Activated CD4-positive, alpha-beta T cell treated with anti-CD3 and anti-CD28 coated beads, Interleukin-2, amount 10 ng/mL, durations not matched to agents 7 days and 5 days (primary cell): ENCODE measurements at regions not wholly inside any gene's neighbourhood (a gene's known extent, or its start where the extent isn't known, plus 50 kb on each side); places are given as distances from the start of the nearest gene placed in this dataset.

Experiments used
- CTCF ChIA-PET: fragments of 350-600 bp; sonication (Branson Sonifier 250); formaldehyde crosslinking; loops from one replicate; lab custom pipeline; 2021; ENCODE audit warnings: antibody characterized with exemption; lab: Charles Lee
- POLR2A ChIA-PET: fragments of 350-600 bp; sonication (Branson Sonifier 250); formaldehyde crosslinking; loops from one replicate; lab custom pipeline; 2021; ENCODE audit warnings: antibody characterized with exemption; lab: Charles Lee
- DNase-seq: peaks from one replicate; pipeline ENCODE4 v3.0.0-alpha.2; 2020
- H3K27ac Mint-ChIP-seq: one replicate; pipeline ENCODE4 v1.8.0; 2021; ENCODE audit warnings: mild to moderate bottlenecking, moderate library complexity, mixed read lengths
- H3K27me3 Mint-ChIP-seq: one replicate; pipeline ENCODE4 v1.8.0; 2021; ENCODE audit warnings: mixed read lengths
- H3K36me3 Mint-ChIP-seq: one replicate; pipeline ENCODE4 v1.8.0; 2021; ENCODE audit warnings: low read depth, mixed read lengths
- H3K4me1 Mint-ChIP-seq: one replicate; pipeline ENCODE4 v1.8.0; 2021; ENCODE audit warnings: mixed read lengths
- H3K4me3 Mint-ChIP-seq: one replicate; pipeline ENCODE4 v1.8.0; 2021; ENCODE audit warnings: mild to moderate bottlenecking, moderate library complexity, mixed read lengths
- H3K9me3 Mint-ChIP-seq: one replicate; pipeline ENCODE4 v1.8.0; 2021; ENCODE audit warnings: mixed read lengths

- Mint-ChIP-seq H3K4me1 (no peaks in the 10 kb centered on the region), H3K9me3 (no peaks in the 10 kb centered on the region), H3K4me3 (no peak overlapping the region), H3K36me3 (no peaks in the 10 kb centered on the region), H3K27ac (no peak overlapping the region), H3K27me3 (peaks cover 1% of the 10 kb centered on the region)
- no peak for DNase-seq
- ChIA-PET CTCF (no interaction called here), POLR2A (no interaction called here)
Measured at GRCh38 chr5:40074826-40075225, 604.9 kb upstream of the PTGER4 start.

GRCh38 chr5:40073927-40074326 lies 605.8 kb upstream of the PTGER4 start:
- H3K27me3 Mint-ChIP-seq, result peaks cover 1% of the 10 kb centered on the region
- DNase-seq, result no peak
- POLR2A ChIA-PET, result no interaction called here
- no peak overlapping the region for H3K27ac Mint-ChIP-seq
- no peaks in the 10 kb centered on the region for H3K36me3 Mint-ChIP-seq
- H3K9me3 Mint-ChIP-seq, result no peaks in the 10 kb centered on the region
- no peak overlapping the region for H3K4me3 Mint-ChIP-seq
- no peaks in the 10 kb centered on the region for H3K4me1 Mint-ChIP-seq
- CTCF ChIA-PET, result no interaction called here

GRCh38 chr5:40071870-40072269 lies 607.8 kb upstream of the PTGER4 start:
- H3K4me1 Mint-ChIP-seq, result no peaks in the 10 kb centered on the region
- DNase-seq, result no peak
- ChIA-PET POLR2A (no interaction called here), CTCF (no interaction called here)
- no peaks in the 10 kb centered on the region for H3K9me3 Mint-ChIP-seq
- no peaks in the 10 kb centered on the region for H3K36me3 Mint-ChIP-seq
- H3K27ac Mint-ChIP-seq, result no peak overlapping the region
- no peak overlapping the region for H3K4me3 Mint-ChIP-seq
- no peaks in the 10 kb centered on the region for H3K27me3 Mint-ChIP-seq

GRCh38 chr5:40066616-40067015 lies 613.1 kb upstream of the PTGER4 start:
- Mint-ChIP-seq H3K4me3 (no peak overlapping the region), H3K4me1 (no peaks in the 10 kb centered on the region), H3K36me3 (no peaks in the 10 kb centered on the region), H3K9me3 (no peaks in the 10 kb centered on the region), H3K27me3 (no peaks in the 10 kb centered on the region), H3K27ac (no peak overlapping the region)
- ChIA-PET CTCF (no interaction called here), POLR2A (no interaction called here)
- DNase-seq, result no peak

DNA sequence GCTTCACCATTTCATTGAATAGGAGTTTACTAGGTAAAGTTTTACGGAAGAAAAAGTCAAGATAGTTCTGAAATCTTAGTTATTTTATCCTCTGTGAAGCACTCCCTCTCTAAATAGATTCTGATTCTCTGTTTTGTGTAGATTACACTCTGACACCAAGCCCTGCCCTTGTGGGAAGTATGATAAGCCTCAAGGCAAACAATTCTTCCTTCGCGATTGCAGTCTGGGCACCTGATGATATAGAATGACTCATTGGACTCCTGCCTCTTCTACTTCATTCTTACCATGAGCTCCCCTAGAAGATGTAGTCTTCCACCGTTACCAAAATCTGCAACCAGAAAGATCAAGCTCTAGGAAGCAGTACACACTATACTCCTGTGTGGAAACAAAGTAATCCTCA lies 626.9 kb upstream of the PTGER4 start:
- Mint-ChIP-seq H3K4me3 (no peak overlapping the region), H3K4me1 (no peaks in the 10 kb centered on the region), H3K36me3 (no peaks in the 10 kb centered on the region), H3K27me3 (no peaks in the 10 kb centered on the region), H3K9me3 (no peaks in the 10 kb centered on the region), H3K27ac (no peak overlapping the region)
- ChIA-PET POLR2A (no interaction called here), CTCF (interaction anchor here (0.8 kb wide), 1 partner anchor 17 kb away, joined by 4 read pairs; no protein-coding TSS in a partner anchor)
- no peak for DNase-seq

- Mint-ChIP-seq H3K4me1 (peaks cover 3% of the 10 kb centered on the region), H3K36me3 (no peaks in the 10 kb centered on the region), H3K9me3 (peaks cover 8% of the 10 kb centered on the region), H3K4me3 (no peak overlapping the region), H3K27ac (no peak overlapping the region), H3K27me3 (no peaks in the 10 kb centered on the region)
- CTCF ChIA-PET, result interaction anchor here (0.9 kb wide), 1 partner anchor 643 kb away, joined by 3 read pairs; no protein-coding TSS in a partner anchor
- DNase-seq, result no peak
- POLR2A ChIA-PET, result no interaction called here
Measured at GRCh38 chr5:40046792-40047191, 622.0 kb upstream of the DAB2 start.

GRCh38 chr5:40045429-40045828 lies 620.6 kb upstream of the DAB2 start:
- POLR2A ChIA-PET, result interaction anchor here (0.6 kb wide), 1 partner anchor 724 kb away, joined by 3 read pairs; no protein-coding TSS in a partner anchor
- no peak overlapping the region for H3K4me3 Mint-ChIP-seq
- H3K4me1 Mint-ChIP-seq, result peaks cover 3% of the 10 kb centered on the region
- no peak for DNase-seq
- no peaks in the 10 kb centered on the region for H3K27me3 Mint-ChIP-seq
- CTCF ChIA-PET, result no interaction called here
- H3K9me3 Mint-ChIP-seq, result peaks cover 8% of the 10 kb centered on the region
- no peaks in the 10 kb centered on the region for H3K36me3 Mint-ChIP-seq
- no peak overlapping the region for H3K27ac Mint-ChIP-seq

- no peak overlapping the region for H3K27ac Mint-ChIP-seq
- no peak overlapping the region for H3K4me3 Mint-ChIP-seq
- DNase-seq, result no peak
- peaks cover 3% of the 10 kb centered on the region for H3K4me1 Mint-ChIP-seq
- ChIA-PET POLR2A (no interaction called here), CTCF (interaction anchor here (0.5 kb wide), 1 partner anchor 11 kb away, joined by 3 read pairs; no protein-coding TSS in a partner anchor)
- H3K36me3 Mint-ChIP-seq, result no peaks in the 10 kb centered on the region
- no peaks in the 10 kb centered on the region for H3K27me3 Mint-ChIP-seq
- peaks cover 8% of the 10 kb centered on the region for H3K9me3 Mint-ChIP-seq
Measured at GRCh38 chr5:40043916-40044315, 619.1 kb upstream of the DAB2 start.

DNA sequence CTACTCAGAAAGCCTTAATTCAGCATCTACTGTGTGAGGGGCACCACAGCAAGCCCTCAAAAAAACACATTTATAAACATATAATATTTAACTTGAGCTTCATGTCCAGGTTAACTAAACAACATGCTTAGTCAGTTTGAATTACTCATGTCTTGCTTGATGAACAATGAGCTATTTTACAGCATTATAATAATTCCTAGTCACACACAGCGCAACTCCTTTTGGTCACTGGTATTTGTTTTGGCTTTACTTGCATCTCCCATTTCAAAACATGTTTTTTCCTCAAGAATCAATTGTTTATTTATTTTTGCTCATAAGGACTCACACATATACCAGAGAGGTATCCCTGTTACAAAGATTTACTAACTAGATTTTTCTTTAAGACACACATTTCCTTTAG lies 616.7 kb upstream of the DAB2 start:
- ChIA-PET POLR2A (no interaction called here), CTCF (no interaction called here)
- Mint-ChIP-seq H3K4me3 (no peak overlapping the region), H3K27ac (no peak overlapping the region), H3K27me3 (no peaks in the 10 kb centered on the region), H3K36me3 (no peaks in the 10 kb centered on the region), H3K9me3 (peaks cover 4% of the 10 kb centered on the region), H3K4me1 (no peaks in the 10 kb centered on the region)
- DNase-seq, result no peak

DNA sequence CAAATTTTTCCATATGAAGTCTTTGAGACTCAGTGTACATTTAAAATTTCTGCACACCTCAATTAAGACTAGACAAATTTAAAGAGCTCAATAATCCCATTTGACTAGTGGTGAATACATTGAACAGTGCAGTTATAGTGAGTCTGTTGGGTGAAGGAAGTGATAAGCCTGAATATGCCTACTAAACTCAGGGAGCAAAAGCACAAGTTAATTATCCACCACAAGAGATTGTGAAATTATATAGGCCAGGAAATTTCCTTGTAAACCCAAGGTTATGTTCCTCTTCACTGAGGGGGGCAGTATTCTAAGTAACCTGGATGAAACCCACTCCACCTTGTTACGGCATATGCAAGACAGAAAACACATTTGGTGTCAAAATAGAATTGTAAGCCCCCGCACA lies 612.9 kb upstream of the DAB2 start:
- Mint-ChIP-seq H3K4me1 (peaks cover 5% of the 10 kb centered on the region), H3K27ac (no peak overlapping the region), H3K36me3 (no peaks in the 10 kb centered on the region), H3K4me3 (no peak overlapping the region), H3K27me3 (no peaks in the 10 kb centered on the region), H3K9me3 (no peaks in the 10 kb centered on the region)
- POLR2A ChIA-PET, result no interaction called here
- DNase-seq, result no peak
- CTCF ChIA-PET, result no interaction called here

- H3K4me1 Mint-ChIP-seq, result peaks cover 5% of the 10 kb centered on the region
- H3K4me3 Mint-ChIP-seq, result no peak overlapping the region
- CTCF ChIA-PET, result no interaction called here
- no peak for DNase-seq
- H3K27ac Mint-ChIP-seq, result no peak overlapping the region
- POLR2A ChIA-PET, result no interaction called here
- H3K27me3 Mint-ChIP-seq, result peaks cover 2% of the 10 kb centered on the region
- H3K9me3 Mint-ChIP-seq, result peaks cover 4% of the 10 kb centered on the region
- H3K36me3 Mint-ChIP-seq, result no peaks in the 10 kb centered on the region
Measured at GRCh38 chr5:40034441-40034840, 609.7 kb upstream of the DAB2 start.

GRCh38 chr5:40033411-40033810 lies 608.6 kb upstream of the DAB2 start:
- Mint-ChIP-seq H3K27me3 (peaks cover 2% of the 10 kb centered on the region), H3K4me1 (peaks cover 5% of the 10 kb centered on the region), H3K4me3 (no peak overlapping the region), H3K27ac (no peak overlapping the region), H3K36me3 (no peaks in the 10 kb centered on the region), H3K9me3 (peaks cover 4% of the 10 kb centered on the region)
- ChIA-PET POLR2A (no interaction called here), CTCF (interaction anchor here (1.2 kb wide), 1 partner anchor 652 kb away, joined by 3 read pairs; no protein-coding TSS in a partner anchor)
- peak; percentile 21 for DNase-seq

GRCh38 chr5:40033009-40033408 lies 608.2 kb upstream of the DAB2 start:
- peaks cover 5% of the 10 kb centered on the region for H3K4me1 Mint-ChIP-seq
- ChIA-PET POLR2A (no interaction called here), CTCF (interaction anchor here (0.6 to 1.2 kb wide), 3 partner anchors 11 to 653 kb away, joined by 3 to 4 read pairs (median 3); no protein-coding TSS in a partner anchor)
- no peak for DNase-seq
- peaks cover 2% of the 10 kb centered on the region for H3K27me3 Mint-ChIP-seq
- no peak overlapping the region for H3K27ac Mint-ChIP-seq
- H3K4me3 Mint-ChIP-seq, result no peak overlapping the region
- H3K9me3 Mint-ChIP-seq, result peaks cover 4% of the 10 kb centered on the region
- no peaks in the 10 kb centered on the region for H3K36me3 Mint-ChIP-seq

DNA sequence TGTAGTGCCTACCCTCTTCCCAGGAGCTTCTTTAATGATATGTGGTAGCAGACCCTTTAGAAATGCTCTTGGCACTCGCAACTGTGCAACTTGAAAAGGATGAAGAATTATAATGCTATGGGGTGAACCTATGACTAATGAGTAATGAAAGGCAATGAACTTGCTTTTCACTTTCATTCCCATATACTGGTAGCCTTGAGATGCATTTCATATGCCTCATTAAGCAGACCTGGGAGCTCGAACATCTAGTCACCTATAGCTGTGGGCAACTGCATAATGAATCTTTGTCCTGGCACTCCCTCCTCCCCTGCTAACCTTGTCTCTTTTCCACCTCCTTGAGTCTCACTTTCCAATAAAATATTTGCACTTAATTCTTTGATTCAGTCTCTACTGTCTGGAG lies 605.9 kb upstream of the DAB2 start:
- peaks cover 5% of the 10 kb centered on the region for H3K4me1 Mint-ChIP-seq
- no peaks in the 10 kb centered on the region for H3K36me3 Mint-ChIP-seq
- DNase-seq, result no peak
- no peak overlapping the region for H3K27ac Mint-ChIP-seq
- ChIA-PET CTCF (no interaction called here), POLR2A (no interaction called here)
- no peak overlapping the region for H3K4me3 Mint-ChIP-seq
- H3K27me3 Mint-ChIP-seq, result peaks cover 2% of the 10 kb centered on the region
- H3K9me3 Mint-ChIP-seq, result peaks cover 6% of the 10 kb centered on the region
